DOHH2 (cell line): ENCODE measurements at regions not wholly inside any gene's neighbourhood (a gene's known extent, or its start where the extent isn't known, plus 50 kb on each side); places are given as distances from the start of the nearest gene placed in this dataset.

Experiments
- EZH2phosphoT487 ChIP-seq: fragments of 200-600 bp; sonication (generic); IDR thresholded peaks from 2 replicates; pipeline ENCODE4 v1.6.1; 2017; ENCODE audit warnings: borderline replicate concordance, mild to moderate bottlenecking, antibody characterized with exemption, low read length, moderate library complexity, mixed read lengths
- TF ChIP-seq, protein P1 (sequence below): fragments of 200-600 bp; sonication (generic); IDR thresholded peaks from one replicate; pipeline ENCODE4 v1.5.1; 2014; ENCODE audit warnings: antibody characterized with exemption, mild to moderate bottlenecking, low read depth, low read length; ENCODE audit not compliant: poor library complexity, severe bottlenecking

DNA sequence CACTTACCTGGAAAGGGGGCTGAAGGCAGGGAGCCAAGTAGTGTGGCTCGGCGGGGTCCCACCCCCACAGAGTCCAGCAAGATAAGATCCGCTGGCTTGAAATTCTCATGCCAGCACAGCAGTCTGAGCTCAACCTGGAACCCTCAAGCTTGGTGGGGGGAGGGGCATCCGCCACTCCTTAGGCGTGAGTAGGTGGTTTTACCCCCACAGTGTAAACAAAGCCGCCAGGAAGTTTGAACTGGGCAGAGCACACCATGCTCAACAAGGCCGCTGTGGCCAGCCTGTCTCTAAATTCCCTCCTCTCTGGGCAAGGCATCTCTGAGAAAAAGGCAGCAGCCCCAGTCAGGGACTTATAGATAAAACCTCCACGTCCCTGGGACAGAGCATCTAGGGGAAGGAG is 156.3 kb downstream of the KBTBD8 start:
- TF ChIP-seq, protein P1, sequence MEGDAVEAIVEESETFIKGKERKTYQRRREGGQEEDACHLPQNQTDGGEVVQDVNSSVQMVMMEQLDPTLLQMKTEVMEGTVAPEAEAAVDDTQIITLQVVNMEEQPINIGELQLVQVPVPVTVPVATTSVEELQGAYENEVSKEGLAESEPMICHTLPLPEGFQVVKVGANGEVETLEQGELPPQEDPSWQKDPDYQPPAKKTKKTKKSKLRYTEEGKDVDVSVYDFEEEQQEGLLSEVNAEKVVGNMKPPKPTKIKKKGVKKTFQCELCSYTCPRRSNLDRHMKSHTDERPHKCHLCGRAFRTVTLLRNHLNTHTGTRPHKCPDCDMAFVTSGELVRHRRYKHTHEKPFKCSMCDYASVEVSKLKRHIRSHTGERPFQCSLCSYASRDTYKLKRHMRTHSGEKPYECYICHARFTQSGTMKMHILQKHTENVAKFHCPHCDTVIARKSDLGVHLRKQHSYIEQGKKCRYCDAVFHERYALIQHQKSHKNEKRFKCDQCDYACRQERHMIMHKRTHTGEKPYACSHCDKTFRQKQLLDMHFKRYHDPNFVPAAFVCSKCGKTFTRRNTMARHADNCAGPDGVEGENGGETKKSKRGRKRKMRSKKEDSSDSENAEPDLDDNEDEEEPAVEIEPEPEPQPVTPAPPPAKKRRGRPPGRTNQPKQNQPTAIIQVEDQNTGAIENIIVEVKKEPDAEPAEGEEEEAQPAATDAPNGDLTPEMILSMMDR, result no peak
- TF ChIP-seq EZH2phosphoT487, result no peak
